ENCODE measurements at regions not wholly inside any gene's neighbourhood (a gene's known extent, or its start where the extent isn't known, plus 50 kb on each side); places are given as distances from the start of the nearest gene placed in this dataset.

GRCh38 chr12:74481078-74481477 is 56.6 kb upstream of the ATXN7L3B start:
- H3K4me3 ChIP-seq (ENCODE audit: low read depth in 1 of 3, low read length in 3 of 3) = no peak overlapping the region
- DNase-seq (ENCODE audit: low spot score) = no peak
- H3K36me3 ChIP-seq (ENCODE audit: control insufficient read depth in 4 of 4, insufficient read depth in 3 of 4, low read depth in 1 of 4, low read length in 3 of 4) = no peaks in the 10 kb centered on the region
- peaks cover 0 to 6% (median 4%) of the 10 kb centered on the region in 4 donors for H3K4me1 ChIP-seq (ENCODE audit: control insufficient read depth in 4 of 4, insufficient read depth in 4 of 4, low read length in 3 of 4)
- H3K27ac ChIP-seq (ENCODE audit: low read depth in 1 of 2, low read length in 2 of 2) = no peak overlapping the region
- no peak overlapping the region for H3K9ac ChIP-seq (ENCODE audit: low read depth in 1 of 2, low read length in 2 of 2)
- H3K27me3 ChIP-seq (ENCODE audit: control insufficient read depth in 4 of 4, insufficient read depth in 4 of 4, low read length in 3 of 4) = no peaks in the 10 kb centered on the region
- no peak for TF ChIP-seq RAD21 (IDR thresholded peaks at IDR 0.05)
- no peak for TF ChIP-seq ZBTB33 (IDR thresholded peaks at IDR 0.05)
- TF ChIP-seq, protein P1, sequence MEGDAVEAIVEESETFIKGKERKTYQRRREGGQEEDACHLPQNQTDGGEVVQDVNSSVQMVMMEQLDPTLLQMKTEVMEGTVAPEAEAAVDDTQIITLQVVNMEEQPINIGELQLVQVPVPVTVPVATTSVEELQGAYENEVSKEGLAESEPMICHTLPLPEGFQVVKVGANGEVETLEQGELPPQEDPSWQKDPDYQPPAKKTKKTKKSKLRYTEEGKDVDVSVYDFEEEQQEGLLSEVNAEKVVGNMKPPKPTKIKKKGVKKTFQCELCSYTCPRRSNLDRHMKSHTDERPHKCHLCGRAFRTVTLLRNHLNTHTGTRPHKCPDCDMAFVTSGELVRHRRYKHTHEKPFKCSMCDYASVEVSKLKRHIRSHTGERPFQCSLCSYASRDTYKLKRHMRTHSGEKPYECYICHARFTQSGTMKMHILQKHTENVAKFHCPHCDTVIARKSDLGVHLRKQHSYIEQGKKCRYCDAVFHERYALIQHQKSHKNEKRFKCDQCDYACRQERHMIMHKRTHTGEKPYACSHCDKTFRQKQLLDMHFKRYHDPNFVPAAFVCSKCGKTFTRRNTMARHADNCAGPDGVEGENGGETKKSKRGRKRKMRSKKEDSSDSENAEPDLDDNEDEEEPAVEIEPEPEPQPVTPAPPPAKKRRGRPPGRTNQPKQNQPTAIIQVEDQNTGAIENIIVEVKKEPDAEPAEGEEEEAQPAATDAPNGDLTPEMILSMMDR (IDR thresholded peaks at IDR 0.05; ENCODE audit: low read depth, low read length, missing input control) = no peak
- TF ChIP-seq GABPA (IDR thresholded peaks at IDR 0.05 in 1 of 2, conservative IDR thresholded peaks at IDR 0.05 in 1 of 2) = no peak
- TF ChIP-seq ATF3 (IDR thresholded peaks at IDR 0.05) = no peak
- TF ChIP-seq HNF4A (conservative IDR thresholded peaks at IDR 0.05) = no peak
- no peak for TF ChIP-seq NR2F2 (IDR thresholded peaks at IDR 0.05)
- no peak for TF ChIP-seq HNF4G (IDR thresholded peaks at IDR 0.05)
- no peak for TF ChIP-seq JUND (IDR thresholded peaks at IDR 0.05)
- TF ChIP-seq RXRA (IDR thresholded peaks at IDR 0.05) = no peak
- no peak for TF ChIP-seq FOXA2 (IDR thresholded peaks at IDR 0.05)
- TF ChIP-seq SP1 (IDR thresholded peaks at IDR 0.05) = no peak
- no peak for TF ChIP-seq FOXA1 (IDR thresholded peaks at IDR 0.05)
- no peak for TF ChIP-seq EGR1 (IDR thresholded peaks at IDR 0.05; ENCODE audit: low read depth in 2 of 2)
- no peak for TF ChIP-seq YY1 (IDR thresholded peaks at IDR 0.05)
- TF ChIP-seq REST (IDR thresholded peaks at IDR 0.05) = no peak
- H3K9me3 ChIP-seq (ENCODE audit: control insufficient read depth in 4 of 4, low read length in 3 of 4) = no peaks in the 10 kb centered on the region
- 85% methylated on average over 2 of the region's 2 CpGs for WGBS

- no peak overlapping the region for H3K27ac ChIP-seq (ENCODE audit: low read depth in 1 of 2, low read length in 2 of 2)
- peaks cover 0 to 4% (median 0%) of the 10 kb centered on the region in 4 donors for H3K4me1 ChIP-seq (ENCODE audit: control insufficient read depth in 4 of 4, insufficient read depth in 4 of 4, low read length in 3 of 4)
- no peak for DNase-seq (ENCODE audit: low spot score)
- no peak for TF ChIP-seq HNF4G (IDR thresholded peaks at IDR 0.05)
- TF ChIP-seq HNF4A (conservative IDR thresholded peaks at IDR 0.05) = no peak
- no peak for TF ChIP-seq FOXA1 (IDR thresholded peaks at IDR 0.05)
- no peak overlapping the region for H3K4me3 ChIP-seq (ENCODE audit: low read depth in 1 of 3, low read length in 3 of 3)
- H3K27me3 ChIP-seq (ENCODE audit: control insufficient read depth in 4 of 4, insufficient read depth in 4 of 4, low read length in 3 of 4) = no peaks in the 10 kb centered on the region
- no peak overlapping the region for H3K9ac ChIP-seq (ENCODE audit: low read depth in 1 of 2, low read length in 2 of 2)
- H3K36me3 ChIP-seq (ENCODE audit: control insufficient read depth in 4 of 4, insufficient read depth in 3 of 4, low read depth in 1 of 4, low read length in 3 of 4) = no peaks in the 10 kb centered on the region
- no peaks in the 10 kb centered on the region for H3K9me3 ChIP-seq (ENCODE audit: control insufficient read depth in 4 of 4, low read length in 3 of 4)
Observed at GRCh38 chr12:74482115-74482514, 55.5 kb upstream of the ATXN7L3B start.
